ENCODE measurements at regions not wholly inside any gene's neighbourhood (a gene's known extent, or its start where the extent isn't known, plus 50 kb on each side); places are given as distances from the start of the nearest gene placed in this dataset.

DNA sequence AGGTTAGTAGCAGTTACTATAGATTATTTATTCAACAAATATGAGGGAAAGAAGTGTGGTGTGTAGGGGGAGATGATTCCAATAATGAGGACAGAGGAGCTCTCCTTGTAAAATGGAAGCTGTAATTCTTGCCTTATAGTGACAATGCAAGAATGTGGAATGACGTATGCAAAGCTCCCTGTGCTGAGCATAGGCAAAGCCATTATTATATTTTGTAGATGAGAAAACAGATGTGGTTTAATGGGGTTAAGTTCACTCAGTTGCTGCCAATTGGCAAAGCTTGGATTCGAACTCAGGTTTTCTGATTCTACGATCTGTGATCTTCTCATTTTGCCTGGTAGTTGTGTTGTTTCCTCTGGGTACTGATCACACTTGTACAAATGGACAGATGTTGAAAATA is 153.3 kb downstream of the LSMEM1 start:
- no peaks in the 10 kb centered on the region for H3K9me2 ChIP-seq (replicated peaks; ENCODE audit: insufficient read depth, low read length)
- no peaks in the 10 kb centered on the region for H3K27me3 ChIP-seq (ENCODE audit: low read length)
- H3K9ac ChIP-seq (ENCODE audit: low read length), result no peak overlapping the region
- H2AFZ ChIP-seq (ENCODE audit: low read depth, low read length, severe bottlenecking), result no peak overlapping the region
- TF ChIP-seq, protein P1, sequence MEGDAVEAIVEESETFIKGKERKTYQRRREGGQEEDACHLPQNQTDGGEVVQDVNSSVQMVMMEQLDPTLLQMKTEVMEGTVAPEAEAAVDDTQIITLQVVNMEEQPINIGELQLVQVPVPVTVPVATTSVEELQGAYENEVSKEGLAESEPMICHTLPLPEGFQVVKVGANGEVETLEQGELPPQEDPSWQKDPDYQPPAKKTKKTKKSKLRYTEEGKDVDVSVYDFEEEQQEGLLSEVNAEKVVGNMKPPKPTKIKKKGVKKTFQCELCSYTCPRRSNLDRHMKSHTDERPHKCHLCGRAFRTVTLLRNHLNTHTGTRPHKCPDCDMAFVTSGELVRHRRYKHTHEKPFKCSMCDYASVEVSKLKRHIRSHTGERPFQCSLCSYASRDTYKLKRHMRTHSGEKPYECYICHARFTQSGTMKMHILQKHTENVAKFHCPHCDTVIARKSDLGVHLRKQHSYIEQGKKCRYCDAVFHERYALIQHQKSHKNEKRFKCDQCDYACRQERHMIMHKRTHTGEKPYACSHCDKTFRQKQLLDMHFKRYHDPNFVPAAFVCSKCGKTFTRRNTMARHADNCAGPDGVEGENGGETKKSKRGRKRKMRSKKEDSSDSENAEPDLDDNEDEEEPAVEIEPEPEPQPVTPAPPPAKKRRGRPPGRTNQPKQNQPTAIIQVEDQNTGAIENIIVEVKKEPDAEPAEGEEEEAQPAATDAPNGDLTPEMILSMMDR (IDR thresholded peaks at IDR 0.05; ENCODE audit: insufficient read depth, low read length, poor library complexity, severe bottlenecking), result no peak
- no peaks in the 10 kb centered on the region for H4K20me1 ChIP-seq (ENCODE audit: low read depth, low read length)
- no peaks in the 10 kb centered on the region for H3K36me3 ChIP-seq (ENCODE audit: low read length)
- no peak overlapping the region for H3K27ac ChIP-seq (ENCODE audit: low read depth, low read length)
- no peak overlapping the region for H3K4me3 ChIP-seq (ENCODE audit: insufficient read depth, low read length, poor library complexity, severe bottlenecking)
- H3F3A ChIP-seq (ENCODE audit: insufficient read depth), result no peaks in the 10 kb centered on the region
- no peak overlapping the region for H3K4me2 ChIP-seq (ENCODE audit: low read depth, low read length, poor library complexity, severe bottlenecking)
- no peaks in the 10 kb centered on the region for H3K9me3 ChIP-seq (ENCODE audit: insufficient read depth, low read length)
- H3K79me2 ChIP-seq (ENCODE audit: insufficient read depth, low read length), result no peaks in the 10 kb centered on the region

GRCh38 chr7:112635742-112636141 is 154.5 kb downstream of the TMEM168 start:
- H3K9ac ChIP-seq (ENCODE audit: low read length), result no peak overlapping the region
- no peaks in the 10 kb centered on the region for H4K20me1 ChIP-seq (ENCODE audit: low read depth, low read length)
- H3K9me2 ChIP-seq (replicated peaks; ENCODE audit: insufficient read depth, low read length), result no peaks in the 10 kb centered on the region
- no peak overlapping the region for H2AFZ ChIP-seq (ENCODE audit: low read depth, low read length, severe bottlenecking)
- H3K27ac ChIP-seq (ENCODE audit: low read depth, low read length), result no peak overlapping the region
- no peaks in the 10 kb centered on the region for H3F3A ChIP-seq (ENCODE audit: insufficient read depth)
- H3K79me2 ChIP-seq (ENCODE audit: insufficient read depth, low read length), result no peaks in the 10 kb centered on the region
- H3K36me3 ChIP-seq (ENCODE audit: low read length), result no peaks in the 10 kb centered on the region
- H3K4me3 ChIP-seq (ENCODE audit: insufficient read depth, low read length, poor library complexity, severe bottlenecking), result no peak overlapping the region
- no peak overlapping the region for H3K4me2 ChIP-seq (ENCODE audit: low read depth, low read length, poor library complexity, severe bottlenecking)
- no peaks in the 10 kb centered on the region for H3K27me3 ChIP-seq (ENCODE audit: low read length)
- H3K9me3 ChIP-seq (ENCODE audit: insufficient read depth, low read length), result no peaks in the 10 kb centered on the region
- TF ChIP-seq, protein P1 (IDR thresholded peaks at IDR 0.05; ENCODE audit: insufficient read depth, low read length, poor library complexity, severe bottlenecking), result no peak
- no peak for TF ChIP-seq EZH2phosphoT487 (conservative IDR thresholded peaks at IDR 0.05; ENCODE audit: low read length)

GRCh38 chr7:112638675-112639400 is 151.4 kb downstream of the TMEM168 start:
- H3K9me3 ChIP-seq (ENCODE audit: insufficient read depth, low read length), result no peaks in the 10 kb centered on the region
- H3K9me2 ChIP-seq (replicated peaks; ENCODE audit: insufficient read depth, low read length), result no peaks in the 10 kb centered on the region
- no peak overlapping the region for H3K27ac ChIP-seq (ENCODE audit: low read depth, low read length)
- H4K20me1 ChIP-seq (ENCODE audit: low read depth, low read length), result no peaks in the 10 kb centered on the region
- TF ChIP-seq, protein P1 (IDR thresholded peaks at IDR 0.05; ENCODE audit: insufficient read depth, low read length, poor library complexity, severe bottlenecking), result no peak
- no peak for TF ChIP-seq EZH2phosphoT487 (conservative IDR thresholded peaks at IDR 0.05; ENCODE audit: low read length)
- no peaks in the 10 kb centered on the region for H3F3A ChIP-seq (ENCODE audit: insufficient read depth)
- no peaks in the 10 kb centered on the region for H3K36me3 ChIP-seq (ENCODE audit: low read length)
- no peaks in the 10 kb centered on the region for H3K79me2 ChIP-seq (ENCODE audit: insufficient read depth, low read length)
- no peak overlapping the region for H2AFZ ChIP-seq (ENCODE audit: low read depth, low read length, severe bottlenecking)
- H3K4me3 ChIP-seq (ENCODE audit: insufficient read depth, low read length, poor library complexity, severe bottlenecking), result no peak overlapping the region
- no peak overlapping the region for H3K9ac ChIP-seq (ENCODE audit: low read length)
- no peak overlapping the region for H3K4me2 ChIP-seq (ENCODE audit: low read depth, low read length, poor library complexity, severe bottlenecking)
- no peaks in the 10 kb centered on the region for H3K27me3 ChIP-seq (ENCODE audit: low read length)

Data from SU-DHL-6 (cell line).